Mesothelial cell of epicardium (in vitro differentiated cells): ENCODE measurements at regions not wholly inside any gene's neighbourhood (a gene's known extent, or its start where the extent isn't known, plus 50 kb on each side); places are given as distances from the start of the nearest gene placed in this dataset.

Source experiments
- DNase-seq, 2 experiments: peaks; one replicate each; pipeline ENCODE4 v3.0.0; 2021; ENCODE audit warnings: low spot score in 2 of 2; ENCODE audit not compliant: unreplicated experiment in 2 of 2
- H3K27ac Mint-ChIP-seq: 2 replicates; pipeline ENCODE4 v1.8.0; 2021; ENCODE audit warnings: mixed read lengths
- H3K27me3 Mint-ChIP-seq: 2 replicates; pipeline ENCODE4 v1.8.0; 2021; ENCODE audit warnings: low read depth, mixed read lengths
- H3K36me3 Mint-ChIP-seq: 2 replicates; pipeline ENCODE4 v1.8.0; 2021; ENCODE audit warnings: mixed read lengths
- H3K4me1 Mint-ChIP-seq: 2 replicates; pipeline ENCODE4 v1.8.0; 2021; ENCODE audit warnings: mixed read lengths
- H3K4me3 Mint-ChIP-seq: 2 replicates; pipeline ENCODE4 v1.8.0; 2021; ENCODE audit warnings: mild to moderate bottlenecking, moderate library complexity, mixed read lengths
- H3K9me3 Mint-ChIP-seq: 2 replicates; pipeline ENCODE4 v1.8.0; 2021; ENCODE audit warnings: mixed read lengths
- CTCF ChIP-seq: fragments of 200-600 bp; sonication (generic); IDR thresholded peaks from one replicate; pipeline ENCODE4 v1.5.0; 2021; ENCODE audit warnings: antibody characterized with exemption; ENCODE audit not compliant: unreplicated experiment

GRCh38 chr16:48942996-48943395 is 333.0 kb upstream of the N4BP1 start:
- TF ChIP-seq CTCF, result no peak
- H3K4me1 Mint-ChIP-seq, result peaks cover 4% of the 10 kb centered on the region
- no peaks in the 10 kb centered on the region for H3K9me3 Mint-ChIP-seq
- no peak for DNase-seq
- no peaks in the 10 kb centered on the region for H3K36me3 Mint-ChIP-seq
- H3K4me3 Mint-ChIP-seq, result no peak overlapping the region
- H3K27me3 Mint-ChIP-seq, result peaks cover 6% of the 10 kb centered on the region
- H3K27ac Mint-ChIP-seq, result no peak overlapping the region

- TF ChIP-seq CTCF, result no peak
- no peaks in the 10 kb centered on the region for H3K4me1 Mint-ChIP-seq
- H3K4me3 Mint-ChIP-seq, result no peak overlapping the region
- H3K9me3 Mint-ChIP-seq, result no peaks in the 10 kb centered on the region
- H3K36me3 Mint-ChIP-seq, result no peaks in the 10 kb centered on the region
- H3K27ac Mint-ChIP-seq, result no peak overlapping the region
- H3K27me3 Mint-ChIP-seq, result peaks cover 6% of the 10 kb centered on the region
- no peak for DNase-seq
Observed at GRCh38 chr16:48936811-48937210, 326.8 kb upstream of the N4BP1 start.

- H3K9me3 Mint-ChIP-seq, result no peaks in the 10 kb centered on the region
- H3K4me1 Mint-ChIP-seq, result no peaks in the 10 kb centered on the region
- no peak for DNase-seq
- no peak overlapping the region for H3K4me3 Mint-ChIP-seq
- no peaks in the 10 kb centered on the region for H3K27me3 Mint-ChIP-seq
- H3K36me3 Mint-ChIP-seq, result no peaks in the 10 kb centered on the region
- no peak overlapping the region for H3K27ac Mint-ChIP-seq
- no peak for TF ChIP-seq CTCF
Observed at GRCh38 chr16:48932216-48932855, 322.4 kb upstream of the N4BP1 start.

GRCh38 chr16:48930951-48931553 is 321.1 kb upstream of the N4BP1 start:
- DNase-seq, result no peak
- Mint-ChIP-seq H3K9me3 (peaks cover 6% of the 10 kb centered on the region), H3K4me3 (no peak overlapping the region), H3K36me3 (no peaks in the 10 kb centered on the region), H3K27me3 (no peaks in the 10 kb centered on the region), H3K27ac (no peak overlapping the region), H3K4me1 (no peaks in the 10 kb centered on the region)
- no peak for TF ChIP-seq CTCF

GRCh38 chr16:48919791-48920190 is 309.8 kb upstream of the N4BP1 start:
- TF ChIP-seq CTCF, result no peak
- DNase-seq, result no peak
- Mint-ChIP-seq H3K36me3 (no peaks in the 10 kb centered on the region), H3K27ac (no peak overlapping the region), H3K27me3 (peaks cover 7% of the 10 kb centered on the region), H3K4me3 (no peak overlapping the region), H3K4me1 (no peaks in the 10 kb centered on the region), H3K9me3 (peaks cover 7% of the 10 kb centered on the region)
